ENCODE measurements at regions not wholly inside any gene's neighbourhood (a gene's known extent, or its start where the extent isn't known, plus 50 kb on each side); places are given as distances from the start of the nearest gene placed in this dataset.

DNA sequence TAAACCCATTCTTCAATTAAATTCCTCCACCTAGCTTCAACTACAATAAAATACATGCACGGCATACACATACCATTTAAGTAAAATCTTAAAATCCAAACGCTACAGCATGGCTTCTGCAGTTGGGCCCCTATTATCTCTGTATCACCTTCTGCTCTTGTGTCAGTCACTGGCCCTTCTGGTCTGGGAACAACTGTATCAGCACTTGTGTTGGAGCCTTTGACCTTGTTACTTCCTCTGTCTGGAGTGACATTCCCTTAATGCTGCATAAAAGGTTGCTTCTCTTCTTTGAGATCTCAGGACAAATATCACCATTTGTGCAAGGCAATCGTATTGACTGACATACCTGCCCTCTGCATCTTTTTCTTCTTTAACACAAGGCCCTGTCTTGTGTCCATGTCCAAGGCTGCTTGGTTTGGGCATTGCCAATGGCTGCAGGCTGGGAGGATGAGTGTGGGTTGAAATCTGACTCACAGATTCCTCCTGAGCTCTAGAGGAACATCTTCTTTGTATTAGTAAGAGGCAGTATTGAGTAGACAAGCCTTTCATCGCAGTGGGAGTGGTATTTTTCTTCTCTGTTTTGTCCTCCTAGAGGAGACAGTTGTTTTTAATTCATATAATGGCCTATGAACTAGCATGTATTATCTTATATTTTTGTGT is 267.8 kb upstream of the TRIB2 start:
- ATAC-seq (no peak), DNase-seq (no peak)
- Histone ChIP-seq H3K27me3 (no peaks in the 10 kb centered on the region), H3K4me3 (no peak overlapping the region), H3K4me1 (no peaks in the 10 kb centered on the region), H3K27ac (no peak overlapping the region), H3K9me3 (no peaks in the 10 kb centered on the region), H3K36me3 (no peaks in the 10 kb centered on the region)
- intact Hi-C loops (cut with DNase I), result no loop called here
- WGBS (ENCODE audit: insufficient coverage, low coverage, low lambda C conversion rate, missing lambda C conversion rate), result 76% methylated on average over 4 of the region's 4 CpGs
- TF ChIP-seq POLR2A (IDR thresholded peaks at IDR 0.05), result no peak
- TF ChIP-seq, protein P1, sequence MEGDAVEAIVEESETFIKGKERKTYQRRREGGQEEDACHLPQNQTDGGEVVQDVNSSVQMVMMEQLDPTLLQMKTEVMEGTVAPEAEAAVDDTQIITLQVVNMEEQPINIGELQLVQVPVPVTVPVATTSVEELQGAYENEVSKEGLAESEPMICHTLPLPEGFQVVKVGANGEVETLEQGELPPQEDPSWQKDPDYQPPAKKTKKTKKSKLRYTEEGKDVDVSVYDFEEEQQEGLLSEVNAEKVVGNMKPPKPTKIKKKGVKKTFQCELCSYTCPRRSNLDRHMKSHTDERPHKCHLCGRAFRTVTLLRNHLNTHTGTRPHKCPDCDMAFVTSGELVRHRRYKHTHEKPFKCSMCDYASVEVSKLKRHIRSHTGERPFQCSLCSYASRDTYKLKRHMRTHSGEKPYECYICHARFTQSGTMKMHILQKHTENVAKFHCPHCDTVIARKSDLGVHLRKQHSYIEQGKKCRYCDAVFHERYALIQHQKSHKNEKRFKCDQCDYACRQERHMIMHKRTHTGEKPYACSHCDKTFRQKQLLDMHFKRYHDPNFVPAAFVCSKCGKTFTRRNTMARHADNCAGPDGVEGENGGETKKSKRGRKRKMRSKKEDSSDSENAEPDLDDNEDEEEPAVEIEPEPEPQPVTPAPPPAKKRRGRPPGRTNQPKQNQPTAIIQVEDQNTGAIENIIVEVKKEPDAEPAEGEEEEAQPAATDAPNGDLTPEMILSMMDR (IDR thresholded peaks at IDR 0.05), result no peak

DNA sequence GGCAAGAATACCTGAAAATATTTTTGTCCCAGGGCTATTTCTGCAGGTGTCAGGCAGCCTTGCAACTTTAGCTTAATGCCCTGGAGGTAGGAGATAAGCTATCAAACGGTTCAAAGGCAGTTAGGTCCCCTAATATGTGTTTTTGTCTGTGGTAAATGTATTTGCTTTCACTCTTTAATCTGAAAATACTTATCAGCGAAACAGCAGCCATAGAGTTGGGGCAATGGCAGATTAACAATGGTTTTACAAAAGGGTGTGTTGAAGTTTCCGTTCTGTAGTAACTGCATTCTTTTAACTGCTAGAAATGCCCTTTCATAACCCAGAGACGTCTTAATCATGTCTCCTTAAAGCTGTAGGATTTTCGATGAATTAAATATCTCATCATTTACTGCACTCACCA is 265.0 kb upstream of the TRIB2 start:
- DNase-seq, result no peak
- intact Hi-C loops (cut with DNase I), result no loop called here

DNA sequence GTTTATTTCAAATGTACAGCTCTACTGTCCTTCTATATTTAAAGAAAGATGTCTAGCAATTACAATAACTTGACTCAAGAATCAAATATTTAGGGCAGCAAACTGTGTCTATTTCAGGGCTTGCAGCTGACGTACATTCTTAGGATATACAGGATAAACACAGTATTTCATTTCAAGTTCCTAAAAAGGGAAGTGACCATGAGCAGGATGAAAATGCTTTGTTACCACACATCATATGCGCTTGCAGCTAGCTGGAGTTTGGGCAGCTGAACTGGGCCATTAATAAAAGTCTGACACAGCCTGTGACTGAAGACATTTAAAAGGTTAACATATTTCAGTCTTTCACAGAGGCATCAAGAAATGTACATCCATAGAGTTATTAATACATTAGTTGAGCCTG is 264.6 kb upstream of the TRIB2 start:
- H3K4me1 ChIP-seq, result peaks cover 0 to 13% (median 5%) of the 10 kb centered on the region in 4 donors
- intact Hi-C loops (cut with DNase I), result no loop called here
- peak in 2 of 4 donors; percentile 6 to 12 for ATAC-seq
- no peak overlapping the region for H3K27ac ChIP-seq
- H3K4me3 ChIP-seq, result no peak overlapping the region
- DNase-seq, result no peak
- no peak for TF ChIP-seq POLR2A (IDR thresholded peaks at IDR 0.05)
- TF ChIP-seq, protein P1 (IDR thresholded peaks at IDR 0.05), result no peak
- no peaks in the 10 kb centered on the region for H3K27me3 ChIP-seq
- H3K36me3 ChIP-seq, result no peaks in the 10 kb centered on the region
- 50% methylated on average over 2 of the region's 2 CpGs for WGBS (ENCODE audit: insufficient coverage, low coverage, low lambda C conversion rate, missing lambda C conversion rate)
- no peaks in the 10 kb centered on the region for H3K9me3 ChIP-seq

More for the DNA sequence above, 265.0 kb upstream of the TRIB2 start:
- no peaks in the 10 kb centered on the region for H3K27me3 ChIP-seq
- no peaks in the 10 kb centered on the region for H3K9me3 ChIP-seq
- H3K4me3 ChIP-seq, result no peak overlapping the region
- TF ChIP-seq POLR2A (IDR thresholded peaks at IDR 0.05), result no peak
- TF ChIP-seq, protein P1 (IDR thresholded peaks at IDR 0.05), result no peak
- H3K36me3 ChIP-seq, result no peaks in the 10 kb centered on the region
- no peak overlapping the region for H3K27ac ChIP-seq
- ATAC-seq, result no peak
- H3K4me1 ChIP-seq, result peaks cover 0 to 8% (median 3%) of the 10 kb centered on the region in 4 donors
- WGBS (ENCODE audit: insufficient coverage, low coverage, low lambda C conversion rate, missing lambda C conversion rate), result 16% methylated on average over 5 of the region's 5 CpGs

DNA sequence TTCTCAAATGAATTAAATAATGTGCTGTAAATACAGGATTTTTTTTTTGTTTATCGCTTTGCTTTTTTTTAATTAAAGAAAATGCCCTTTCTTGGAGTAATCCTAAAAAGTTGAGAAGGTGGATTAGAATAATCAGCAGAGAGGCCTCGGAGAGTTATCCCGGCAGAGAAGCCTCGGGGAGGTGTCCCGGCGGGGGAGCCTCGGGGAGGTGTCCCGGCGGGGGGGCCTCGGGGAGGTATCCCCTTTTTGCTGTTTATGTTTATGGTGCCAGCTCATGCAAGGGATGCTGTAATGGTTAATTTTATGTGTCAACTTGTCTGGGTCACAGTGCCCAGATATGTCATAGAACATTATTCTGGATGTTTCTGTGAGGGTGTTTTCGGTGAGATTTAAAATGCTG is 263.0 kb upstream of the TRIB2 start:
- 71% methylated on average over 6 of the region's 11 CpGs for WGBS (ENCODE audit: insufficient coverage, low coverage, low lambda C conversion rate, missing lambda C conversion rate)
- Histone ChIP-seq H3K27me3 (no peaks in the 10 kb centered on the region), H3K4me1 (peaks cover 0 to 23% (median 5%) of the 10 kb centered on the region in 4 donors), H3K4me3 (no peak overlapping the region), H3K9me3 (no peaks in the 10 kb centered on the region), H3K36me3 (no peaks in the 10 kb centered on the region), H3K27ac (no peak overlapping the region)
- TF ChIP-seq, protein P1 (IDR thresholded peaks at IDR 0.05), result no peak
- no peak for TF ChIP-seq POLR2A (IDR thresholded peaks at IDR 0.05)
- ATAC-seq (no peak), DNase-seq (no peak)
- intact Hi-C loops (cut with DNase I), result no loop called here

Measured in right lobe of liver (tissue), 6 donors.